NCI-H2171 treated with DMSO at 0.1 percent for 48 hours (cell line): ENCODE measurements at regions not wholly inside any gene's neighbourhood (a gene's known extent, or its start where the extent isn't known, plus 50 kb on each side); places are given as distances from the start of the nearest gene placed in this dataset.

ENCODE experiments used
- DNase-seq: peaks from one replicate; lab custom pipeline; 2025; lab: John Stamatoyannopoulos, UW

DNA sequence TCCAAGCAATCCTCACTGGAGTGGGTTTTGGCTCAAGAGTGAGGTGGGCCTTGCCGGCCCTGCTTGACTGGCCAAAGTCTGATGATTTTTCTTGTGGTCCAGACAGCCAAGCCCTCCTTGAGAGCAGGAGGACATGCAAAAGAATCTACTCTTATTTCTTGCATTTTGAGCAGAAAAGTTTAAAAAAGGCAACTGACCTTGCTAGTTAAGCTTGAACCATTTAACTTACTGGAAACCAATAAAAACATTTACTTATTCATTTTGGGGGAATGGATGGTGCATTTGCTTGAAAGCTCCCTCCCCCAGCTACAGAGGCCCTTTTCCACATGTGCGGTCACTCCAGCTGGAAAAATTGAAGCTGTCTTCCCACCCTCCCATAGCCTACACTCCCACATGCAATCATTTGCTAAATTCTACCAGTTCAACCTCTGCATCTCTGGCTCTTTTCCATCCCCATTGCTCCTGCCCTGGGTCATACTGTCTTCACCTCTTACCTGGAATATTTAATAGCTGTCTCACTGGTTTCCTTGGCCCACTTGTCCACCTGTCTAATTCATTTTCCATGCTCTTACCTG, 527.9 kb downstream of the DHX35 start:
- no peak for DNase-seq

DNA sequence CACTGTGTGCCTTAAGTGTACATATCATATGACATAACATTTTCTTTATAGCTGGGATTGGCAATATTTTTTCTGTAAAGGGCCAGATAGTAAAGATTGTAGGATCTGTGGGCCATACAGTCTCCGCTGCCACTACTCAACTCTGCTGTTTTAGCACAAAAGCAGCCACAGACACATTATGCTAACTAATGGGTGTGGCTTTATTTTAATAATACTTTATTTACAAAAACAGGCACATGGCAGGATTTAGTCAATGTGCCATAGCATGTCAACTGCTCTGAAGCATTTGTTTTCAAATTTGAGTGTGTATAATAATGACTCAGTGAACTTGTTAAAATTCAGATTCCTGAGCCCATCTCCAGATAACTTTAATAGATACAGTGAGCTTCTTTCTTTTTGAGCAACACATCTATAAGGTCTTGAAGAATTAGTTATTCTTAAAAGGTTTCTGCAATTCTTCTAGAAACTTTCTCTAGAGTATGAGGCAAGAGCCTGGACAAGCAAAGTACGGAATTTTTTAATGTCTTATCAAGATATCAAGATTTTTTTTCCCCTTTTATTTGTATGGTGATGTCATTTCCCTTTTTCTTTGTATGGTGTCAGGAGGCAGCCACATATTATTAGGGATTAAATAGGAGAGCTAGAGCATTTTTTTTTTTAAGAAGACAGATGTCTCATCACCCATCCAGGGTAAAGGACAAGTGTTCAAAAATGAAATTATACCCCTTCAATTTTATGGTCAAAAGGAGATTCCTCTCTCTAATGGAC, 518.3 kb downstream of the DHX35 start:
- no peak for DNase-seq

DNA sequence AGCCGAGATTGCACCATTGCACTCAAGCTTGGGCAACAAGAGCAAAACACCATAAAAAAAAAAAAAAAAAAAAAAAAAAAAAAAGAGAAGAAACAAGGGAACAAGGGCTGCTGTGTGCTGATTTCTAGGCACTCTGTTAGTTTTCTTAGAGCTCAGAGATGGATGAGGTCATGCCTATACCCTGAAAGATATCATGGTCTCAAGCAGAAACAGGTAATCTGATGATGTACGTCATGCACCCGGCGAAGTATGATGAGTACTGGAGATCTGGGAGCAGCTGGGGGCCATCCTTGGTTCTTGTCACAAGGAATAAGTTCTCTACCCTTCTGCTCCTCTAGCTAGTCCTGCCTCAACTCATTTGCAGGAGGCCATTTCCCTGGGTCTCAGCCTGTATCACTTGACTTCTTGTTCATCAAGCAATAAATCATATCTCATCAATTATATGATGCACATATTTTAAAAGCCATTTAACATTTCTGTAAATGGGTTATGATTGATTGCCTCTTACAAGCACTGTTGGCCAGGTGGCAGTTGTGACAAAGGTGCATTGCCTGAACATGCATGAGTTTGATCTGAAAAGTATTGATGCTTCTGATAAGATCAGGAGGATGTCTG, 517.2 kb downstream of the DHX35 start:
- no peak for DNase-seq

DNA sequence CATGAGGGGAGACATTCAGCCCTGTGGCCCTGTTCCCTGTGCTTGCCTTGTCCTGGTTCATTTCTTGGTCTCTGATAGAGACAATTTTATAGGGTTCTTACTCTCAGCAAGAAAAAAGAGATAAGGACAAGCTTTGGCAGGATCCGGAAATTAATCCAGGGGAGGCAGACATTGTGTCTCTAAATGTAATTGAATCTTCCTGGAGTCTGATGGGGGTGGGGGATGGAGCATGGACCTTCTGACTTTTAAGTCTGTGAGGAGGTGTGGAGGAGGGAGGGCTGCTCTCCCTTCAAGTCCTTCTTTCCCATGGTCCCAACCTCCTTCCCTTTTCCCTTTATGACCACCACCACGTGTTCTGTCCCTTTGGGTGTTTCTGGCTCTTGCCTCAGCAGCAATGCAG, 512.7 kb downstream of the DHX35 start:
- DNase-seq: no peak

DNA sequence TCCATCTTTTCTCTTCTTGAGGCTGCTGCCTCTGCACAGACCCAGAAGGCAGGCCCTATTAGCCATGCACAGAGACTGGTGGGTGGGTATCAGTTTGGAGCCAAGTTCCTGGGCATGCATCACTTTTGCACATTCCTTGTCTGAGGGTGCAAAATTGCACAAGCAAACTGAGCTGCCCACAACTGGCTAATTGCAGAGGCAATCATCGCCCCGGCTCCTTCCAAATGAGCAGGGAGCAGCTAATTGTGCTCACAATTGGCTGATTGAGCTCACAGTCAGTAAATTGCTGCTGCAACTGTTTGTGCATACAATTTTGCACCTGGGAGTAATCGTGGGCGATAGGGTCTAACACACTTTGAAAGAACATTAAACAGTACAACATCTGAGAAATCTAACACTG, 511.4 kb downstream of the DHX35 start:
- no peak for DNase-seq

DNA sequence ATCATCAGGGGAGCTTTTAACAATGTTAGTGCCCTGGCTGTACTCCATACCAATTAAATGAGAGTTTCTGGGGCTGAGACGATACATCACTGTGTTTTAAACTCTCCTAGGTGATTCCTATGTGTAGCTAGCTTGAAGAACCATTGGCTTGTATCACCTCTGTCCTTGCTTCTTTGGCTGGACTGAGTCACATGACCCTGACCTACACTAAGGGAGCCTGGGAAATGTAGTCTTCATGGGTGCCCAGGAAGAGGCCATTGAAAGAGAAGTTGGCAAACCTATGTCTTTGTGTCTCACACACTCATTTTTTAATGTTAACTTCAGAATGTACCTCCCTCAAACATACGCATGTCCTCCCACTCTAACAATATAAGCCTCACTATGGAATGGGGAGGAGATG, 506.6 kb downstream of the DHX35 start:
- DNase-seq: no peak

DNA sequence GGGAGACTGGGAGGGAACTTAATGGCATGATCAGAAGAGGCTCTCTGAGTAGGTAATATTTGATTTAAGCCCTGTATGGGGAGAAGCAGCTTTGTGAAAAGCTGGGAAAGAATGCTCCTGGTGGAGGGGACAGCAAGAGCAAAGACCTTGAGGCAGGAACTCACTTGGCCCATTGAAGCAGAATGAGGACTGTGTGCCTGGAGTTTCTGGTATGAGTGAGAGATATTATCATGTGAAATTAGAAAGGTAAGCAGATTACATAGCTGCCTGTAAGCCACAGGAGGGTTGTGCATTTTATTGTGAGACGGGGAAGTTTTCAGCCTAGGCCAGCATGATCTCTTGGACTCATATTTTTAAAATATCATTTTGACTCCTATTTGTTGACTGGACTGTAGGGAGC, 502.1 kb downstream of the DHX35 start:
- DNase-seq: no peak

DNA sequence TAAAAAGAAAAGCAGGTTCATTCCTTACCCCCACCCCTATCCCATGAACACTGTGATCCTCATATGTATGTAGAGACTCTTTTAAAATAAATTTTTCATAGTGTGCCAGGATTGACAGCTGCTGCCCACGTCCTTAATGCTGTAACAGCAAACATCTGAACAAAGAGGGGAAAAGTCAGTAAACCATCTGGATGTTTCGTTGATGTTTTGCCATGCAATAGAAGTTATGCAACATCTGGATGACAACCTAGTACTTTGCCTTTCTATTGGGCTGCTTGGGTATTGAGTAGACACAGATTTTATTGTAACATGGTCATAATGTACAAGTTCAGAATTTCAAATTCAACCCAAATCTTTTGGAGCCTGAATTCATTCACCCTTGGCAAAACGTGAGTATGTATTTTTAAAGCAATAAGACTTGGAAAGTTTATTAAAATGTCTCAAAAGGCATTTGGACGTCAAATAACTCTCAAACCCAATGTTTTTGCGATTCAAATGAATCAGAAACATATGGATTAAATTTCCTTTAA, 500.3 kb downstream of the DHX35 start:
- DNase-seq: no peak

DNA sequence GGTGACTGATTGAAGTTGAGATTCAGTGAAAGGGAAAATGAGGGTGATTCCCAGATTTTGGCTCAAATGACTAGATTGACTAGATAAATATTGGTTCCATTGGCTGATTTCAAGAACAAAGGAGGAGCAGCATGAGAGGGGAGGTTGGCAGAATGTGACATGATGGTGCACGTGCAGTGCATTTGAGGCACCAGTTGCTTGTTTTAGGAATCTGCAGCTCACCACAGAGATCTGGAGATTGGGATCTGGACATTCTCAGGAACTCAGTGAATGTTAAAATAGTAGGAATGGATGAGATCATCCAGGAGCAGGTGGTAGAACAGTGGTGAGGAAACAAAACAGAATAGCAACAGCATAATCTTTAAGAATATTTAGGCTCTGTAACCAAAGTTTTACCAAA, 496.3 kb downstream of the DHX35 start:
- DNase-seq: no peak

DNA sequence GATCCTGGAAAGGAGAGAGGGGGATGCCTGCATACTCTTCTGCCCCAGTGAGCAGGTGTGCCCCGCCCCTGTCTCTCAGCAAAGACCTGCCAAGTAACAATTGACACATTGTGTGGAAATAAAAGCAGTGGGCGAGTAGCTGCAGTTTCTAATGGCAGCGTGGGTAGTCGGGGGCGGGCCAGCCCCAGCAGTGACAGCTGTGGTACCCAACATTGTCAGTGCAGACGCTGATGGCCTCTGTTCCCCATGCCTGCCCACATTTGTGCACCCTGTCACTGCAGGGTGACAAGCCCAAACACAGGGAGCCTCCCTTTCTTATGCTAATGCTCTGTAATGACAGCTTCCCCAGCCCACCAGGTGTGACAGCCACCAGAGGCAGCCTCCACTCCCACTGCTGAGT, 491.7 kb downstream of the DHX35 start:
- DNase-seq: peak; percentile 19

DNA sequence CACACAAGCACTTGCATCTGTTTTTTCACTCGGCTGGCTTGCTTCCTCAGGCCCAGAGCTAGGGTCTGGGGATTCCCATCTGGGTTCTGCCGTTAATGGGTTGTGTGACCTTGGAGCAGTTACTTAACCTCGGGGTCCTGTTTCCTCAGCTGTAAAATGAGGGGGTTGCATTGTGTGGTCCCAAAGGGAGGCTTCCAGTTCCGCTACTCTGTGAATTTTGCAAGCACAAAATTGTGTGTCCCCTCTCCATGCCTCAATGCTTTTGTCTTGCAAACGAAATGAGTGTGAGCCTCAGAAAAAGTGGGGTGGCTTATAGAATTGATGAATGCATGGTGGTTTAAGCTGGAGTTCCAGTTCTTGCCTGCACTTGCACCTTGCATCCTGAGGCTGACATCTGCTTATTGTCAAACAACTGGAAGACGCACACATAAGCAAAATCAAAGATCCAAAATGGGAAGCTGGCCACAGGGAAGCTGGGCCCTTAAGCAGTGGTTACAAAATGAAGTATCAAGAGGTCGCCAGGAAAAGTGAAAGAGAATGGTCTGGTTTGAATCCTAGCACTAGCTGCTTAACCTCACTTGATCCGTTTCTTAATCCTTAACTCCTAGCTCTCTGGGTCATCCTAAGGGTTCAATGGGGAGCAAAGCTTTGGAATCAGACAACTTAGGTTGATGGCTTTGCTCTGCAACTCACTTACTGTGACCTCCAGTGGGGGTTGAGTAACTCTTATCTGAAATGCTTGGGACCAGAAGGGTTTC, 490.6 kb downstream of the DHX35 start:
- DNase-seq: no peak

DNA sequence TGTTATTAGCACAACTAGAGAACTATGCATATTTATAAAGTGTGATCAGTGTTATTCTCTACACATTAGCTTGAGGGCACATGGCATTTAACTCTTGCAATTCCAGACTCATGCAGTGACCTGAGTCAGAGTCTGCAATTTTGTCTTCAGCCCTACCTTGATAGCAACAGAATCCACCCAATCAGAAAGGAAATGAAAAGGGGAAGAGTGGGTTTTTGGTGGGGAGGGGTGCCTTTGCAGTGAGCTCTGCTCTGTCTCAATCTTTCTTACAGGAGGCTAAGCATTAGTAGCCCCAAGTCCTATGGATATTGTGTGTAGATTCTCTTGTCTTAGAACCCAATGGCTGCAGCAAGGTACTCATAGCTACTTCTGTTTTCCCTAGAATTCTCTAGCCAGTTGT, 489.2 kb downstream of the DHX35 start:
- DNase-seq: no peak

DNA sequence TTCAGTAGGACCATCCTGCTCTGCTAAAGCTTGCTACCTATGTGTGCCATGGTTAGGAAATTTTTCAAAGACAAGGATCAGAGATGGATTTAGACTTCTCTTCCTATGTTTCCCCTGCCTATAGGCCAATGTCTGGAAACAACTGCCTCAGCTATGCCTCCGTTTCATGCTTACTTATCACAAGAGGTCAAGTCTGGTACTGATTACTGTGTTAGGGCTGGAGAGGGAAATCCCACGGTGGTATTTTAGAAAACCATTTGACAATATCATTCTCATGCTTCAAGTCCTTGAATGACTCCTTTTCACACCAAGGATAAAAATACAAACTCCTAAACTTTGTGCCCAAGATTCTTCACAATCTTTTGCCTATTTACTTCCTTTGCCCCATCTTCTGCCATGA, 484.3 kb downstream of the DHX35 start:
- no peak for DNase-seq

DNA sequence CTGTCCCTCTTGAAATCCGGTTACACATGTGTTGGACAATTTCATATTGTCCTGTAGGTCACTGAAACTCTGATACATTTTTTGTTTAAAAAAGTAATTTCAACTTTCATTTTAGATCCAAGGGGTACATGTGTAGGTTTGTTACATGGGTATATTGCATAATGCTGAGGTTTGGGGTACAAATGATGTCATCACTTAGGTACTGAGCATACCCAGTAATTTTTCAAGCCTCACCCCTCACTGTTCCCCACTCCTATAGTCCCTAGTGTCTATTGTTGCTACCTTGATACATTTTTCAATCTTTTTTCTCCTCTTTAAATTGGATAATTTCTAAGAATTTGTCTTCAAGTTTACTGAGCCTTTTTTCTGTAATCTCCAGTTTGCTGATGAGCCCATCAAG, 483.0 kb downstream of the DHX35 start:
- no peak for DNase-seq

DNA sequence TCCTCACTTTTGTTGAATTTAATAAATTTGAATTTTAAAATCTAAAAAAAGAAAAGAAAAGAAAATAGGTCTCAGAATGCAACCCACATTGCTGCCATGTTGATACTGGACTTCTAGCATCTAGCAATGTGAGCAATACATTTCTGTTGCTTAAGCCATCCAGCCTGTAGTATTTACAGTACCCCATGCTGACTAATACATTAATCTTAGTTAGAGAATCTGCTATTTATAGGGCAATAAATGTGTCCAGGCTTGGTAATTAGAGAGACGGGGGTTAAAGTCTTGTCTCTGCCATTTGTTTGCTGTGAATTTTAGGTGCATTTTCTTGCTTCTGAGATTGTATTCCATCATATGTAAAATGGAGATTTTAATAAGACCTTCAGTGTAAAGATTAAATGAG, 471.3 kb downstream of the DHX35 start:
- DNase-seq: no peak

DNA sequence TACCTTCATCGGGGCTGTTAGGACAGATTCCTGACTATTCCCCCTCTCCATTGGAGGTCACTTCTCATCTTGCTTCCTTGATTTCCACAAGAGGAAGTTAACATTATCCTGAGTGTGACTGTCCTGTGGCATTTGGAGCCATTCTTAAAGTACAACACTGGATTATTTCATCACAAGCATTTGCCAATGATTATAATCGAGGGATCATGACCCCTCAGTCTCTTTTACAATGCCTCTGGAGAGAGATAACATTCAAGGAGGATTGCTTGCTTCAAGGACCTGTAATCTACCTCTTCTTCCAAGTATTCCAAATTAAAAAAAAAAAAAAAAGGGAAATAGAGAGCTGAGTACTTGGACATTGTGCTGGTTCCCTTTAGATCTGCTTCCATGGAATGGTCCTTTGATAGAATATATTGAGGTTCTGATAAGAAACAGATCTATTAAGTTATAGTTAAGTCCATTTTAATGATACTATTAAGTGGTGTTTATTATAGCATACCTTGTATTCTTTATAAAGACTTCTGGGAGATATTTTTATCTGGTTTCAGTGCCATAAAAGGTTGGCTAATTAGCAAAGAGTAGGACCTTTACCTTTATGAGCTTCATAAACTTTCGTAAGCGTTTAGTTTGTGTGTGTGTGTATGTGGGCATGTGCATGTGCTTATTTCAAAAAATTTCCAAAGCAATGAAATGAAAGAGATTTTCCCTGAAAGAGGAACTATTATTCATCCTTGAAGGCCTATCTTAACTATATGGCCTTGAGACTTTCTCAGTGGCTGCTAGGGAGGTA, 469.1 kb downstream of the DHX35 start:
- no peak for DNase-seq

DNA sequence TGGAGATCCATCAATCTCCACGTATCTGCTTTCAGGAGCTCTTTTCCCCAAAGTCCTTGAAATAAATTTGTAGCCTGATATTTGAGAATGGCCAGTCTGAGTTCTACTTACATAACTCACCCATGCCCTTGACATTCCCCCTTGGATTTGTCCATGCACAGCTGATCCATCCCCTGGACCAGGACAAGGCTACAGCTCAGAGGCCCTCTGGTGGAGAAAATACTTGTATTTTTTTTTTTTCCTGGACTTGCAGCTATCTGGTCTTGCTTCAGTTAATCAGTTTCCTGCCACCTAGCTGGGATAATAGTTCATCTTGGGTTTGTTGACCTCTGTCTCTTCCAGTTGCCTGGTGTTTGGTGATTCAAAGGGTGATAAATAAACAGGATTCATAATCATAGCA, 467.6 kb downstream of the DHX35 start:
- DNase-seq: no peak

DNA sequence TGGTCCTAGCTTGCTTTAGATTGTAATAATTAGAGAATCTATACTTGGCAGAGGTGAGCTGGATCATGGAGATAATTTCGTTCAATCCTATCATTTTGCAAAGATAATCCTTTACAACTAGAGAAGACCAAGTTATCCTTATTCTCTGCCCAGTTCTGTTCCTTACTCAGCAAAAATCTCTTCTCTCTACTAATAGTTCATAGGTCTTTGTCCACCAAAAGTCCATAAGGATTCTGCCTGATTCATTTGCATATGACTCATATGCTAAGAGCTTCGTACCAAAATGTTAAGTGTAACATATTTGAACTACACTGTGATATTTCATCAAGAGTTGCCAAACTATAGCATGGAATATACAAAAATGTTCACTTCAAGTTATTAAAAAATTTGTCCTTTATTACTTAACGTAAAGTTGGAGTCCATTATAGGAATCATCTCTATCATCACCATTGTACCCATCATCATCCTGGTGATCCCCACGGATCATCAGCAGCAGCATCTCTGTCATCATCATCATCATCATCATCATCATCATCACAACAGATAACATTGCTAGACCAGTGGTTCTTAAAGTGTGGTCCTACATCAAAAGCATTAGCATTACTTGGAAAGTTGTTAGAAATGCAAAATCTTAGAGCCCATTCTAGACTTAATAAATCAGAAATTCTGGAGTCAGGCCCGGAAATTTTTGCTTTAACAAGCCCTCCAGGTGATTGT, 463.0 kb downstream of the DHX35 start:
- DNase-seq: no peak

DNA sequence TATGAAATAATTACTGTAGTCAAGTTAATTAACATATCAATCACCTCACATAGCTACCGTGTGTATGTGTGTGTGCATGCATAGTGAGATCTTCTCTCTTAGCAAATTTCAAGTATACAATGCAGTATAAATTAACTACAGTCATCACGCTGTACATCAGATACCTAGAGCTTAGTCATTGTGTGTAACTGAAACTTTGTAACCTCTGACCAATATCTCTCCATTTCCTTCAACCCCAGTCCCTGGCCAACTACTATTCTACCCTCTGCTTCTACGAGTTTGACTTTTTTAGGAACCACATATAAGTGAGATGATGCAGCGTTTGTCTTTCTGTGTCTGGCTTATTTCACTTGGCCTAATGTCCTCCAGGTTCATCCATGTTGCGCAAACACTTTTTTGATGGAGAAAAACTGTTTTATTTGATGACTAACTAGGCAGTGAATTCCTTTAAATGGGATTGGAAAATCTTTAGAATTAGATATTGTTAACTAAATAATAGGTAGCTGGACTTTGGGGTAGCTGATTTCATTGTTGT, 459.5 kb downstream of the DHX35 start:
- no peak for DNase-seq

DNA sequence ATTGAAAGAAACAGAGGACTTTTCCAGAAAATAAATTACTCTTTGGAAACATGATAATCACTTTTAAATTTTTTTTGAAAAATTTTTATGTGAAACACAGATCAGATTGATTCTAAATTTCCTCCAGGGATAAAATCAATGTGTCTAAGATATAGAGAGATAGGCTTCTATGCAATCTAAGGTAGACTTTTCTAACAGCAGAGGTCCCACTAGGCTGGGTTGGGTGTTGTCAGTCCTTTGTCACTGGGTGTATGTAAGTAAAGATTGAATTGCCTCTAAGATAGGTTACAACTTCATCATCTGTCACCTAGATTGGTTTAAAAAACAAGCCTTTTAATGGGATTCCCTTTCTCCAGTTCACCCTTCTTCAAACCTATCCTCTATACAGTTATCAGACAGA, 449.9 kb downstream of the DHX35 start:
- DNase-seq: no peak

DNA sequence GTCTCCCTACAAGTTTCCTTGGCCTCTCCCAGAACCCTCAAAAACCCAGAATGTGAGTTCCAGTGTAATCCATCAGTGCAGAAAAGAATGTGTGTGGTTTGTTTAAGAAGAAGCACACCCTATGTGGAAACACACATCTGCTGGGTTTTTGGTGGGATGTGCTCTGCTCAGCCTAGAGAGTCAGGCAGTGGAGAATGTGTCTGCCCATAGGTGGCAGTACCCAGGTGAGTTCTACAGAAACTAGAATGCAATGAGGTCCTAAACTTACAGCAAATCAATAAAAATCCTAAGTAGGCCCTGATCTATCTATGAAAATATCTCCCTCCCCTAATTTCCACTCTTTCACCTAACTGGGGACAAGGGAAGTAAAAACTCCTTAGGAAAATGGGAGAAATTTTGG, 437.3 kb downstream of the DHX35 start:
- DNase-seq: no peak
